ENCODE measurements at regions not wholly inside any gene's neighbourhood (a gene's known extent, or its start where the extent isn't known, plus 50 kb on each side); places are given as distances from the start of the nearest gene placed in this dataset.

DNA sequence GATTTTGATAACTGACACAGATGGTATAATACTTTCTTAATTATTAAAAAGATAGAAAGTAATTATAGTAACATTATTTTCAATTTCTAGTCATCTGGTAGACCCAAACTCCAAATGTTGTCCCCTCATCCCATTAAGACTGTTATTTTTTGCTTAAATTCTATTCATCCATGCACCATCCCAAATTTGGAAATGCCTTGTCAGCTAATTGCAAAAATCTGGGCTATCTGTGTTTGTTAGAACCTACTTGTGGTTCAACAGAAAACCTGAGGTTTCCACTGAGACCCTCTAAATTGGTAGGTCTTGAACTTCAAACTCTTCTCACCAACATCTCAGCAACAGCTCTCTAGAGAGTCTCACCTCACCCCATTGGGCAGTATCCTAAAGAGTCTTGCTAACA, 172.2 kb upstream of the ADGRL3 start:
- no peak for DNase-seq (ENCODE audit: low spot score)
- no peak overlapping the region for H3K27ac ChIP-seq
- TF ChIP-seq, protein P1, sequence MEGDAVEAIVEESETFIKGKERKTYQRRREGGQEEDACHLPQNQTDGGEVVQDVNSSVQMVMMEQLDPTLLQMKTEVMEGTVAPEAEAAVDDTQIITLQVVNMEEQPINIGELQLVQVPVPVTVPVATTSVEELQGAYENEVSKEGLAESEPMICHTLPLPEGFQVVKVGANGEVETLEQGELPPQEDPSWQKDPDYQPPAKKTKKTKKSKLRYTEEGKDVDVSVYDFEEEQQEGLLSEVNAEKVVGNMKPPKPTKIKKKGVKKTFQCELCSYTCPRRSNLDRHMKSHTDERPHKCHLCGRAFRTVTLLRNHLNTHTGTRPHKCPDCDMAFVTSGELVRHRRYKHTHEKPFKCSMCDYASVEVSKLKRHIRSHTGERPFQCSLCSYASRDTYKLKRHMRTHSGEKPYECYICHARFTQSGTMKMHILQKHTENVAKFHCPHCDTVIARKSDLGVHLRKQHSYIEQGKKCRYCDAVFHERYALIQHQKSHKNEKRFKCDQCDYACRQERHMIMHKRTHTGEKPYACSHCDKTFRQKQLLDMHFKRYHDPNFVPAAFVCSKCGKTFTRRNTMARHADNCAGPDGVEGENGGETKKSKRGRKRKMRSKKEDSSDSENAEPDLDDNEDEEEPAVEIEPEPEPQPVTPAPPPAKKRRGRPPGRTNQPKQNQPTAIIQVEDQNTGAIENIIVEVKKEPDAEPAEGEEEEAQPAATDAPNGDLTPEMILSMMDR (conservative IDR thresholded peaks at IDR 0.05; ENCODE audit: low read depth) = no peak
- ChIA-PET POLR2A (ENCODE audit: low non-redundant PET) (no interaction called here), CTCF (no interaction called here)

DNA sequence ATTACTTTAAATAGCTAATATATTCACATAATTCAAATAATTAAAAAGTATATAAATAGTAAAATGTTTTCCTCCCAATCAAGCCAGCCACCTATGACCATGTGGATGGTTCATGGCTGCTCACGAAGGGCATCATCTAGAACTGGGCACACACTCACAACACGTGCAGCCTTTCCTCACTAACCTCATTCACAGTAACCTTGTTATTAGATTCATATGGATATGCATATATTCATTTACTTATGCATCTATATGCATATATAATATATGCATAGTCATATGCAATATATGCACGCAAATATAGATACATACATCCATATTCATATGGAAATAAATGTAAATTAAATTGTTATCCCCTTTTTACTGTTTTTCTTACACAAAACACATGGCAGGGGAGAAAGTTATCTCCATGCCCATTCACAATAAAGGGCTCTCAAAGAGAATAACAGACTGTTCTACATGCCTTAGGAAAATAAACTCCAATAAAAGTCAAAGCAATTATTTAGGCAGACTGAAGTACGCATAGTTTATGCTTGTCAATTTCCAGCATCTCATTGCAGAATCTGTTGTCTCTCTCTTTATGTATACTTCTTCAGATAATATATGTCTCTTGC, 163.9 kb upstream of the ADGRL3 start:
- CTCF ChIA-PET = no interaction called here
- no peak overlapping the region for H3K27ac ChIP-seq
- POLR2A ChIA-PET (ENCODE audit: low non-redundant PET) = no interaction called here
- TF ChIP-seq, protein P1 (conservative IDR thresholded peaks at IDR 0.05; ENCODE audit: low read depth) = no peak
- no peak for DNase-seq (ENCODE audit: low spot score)

DNA sequence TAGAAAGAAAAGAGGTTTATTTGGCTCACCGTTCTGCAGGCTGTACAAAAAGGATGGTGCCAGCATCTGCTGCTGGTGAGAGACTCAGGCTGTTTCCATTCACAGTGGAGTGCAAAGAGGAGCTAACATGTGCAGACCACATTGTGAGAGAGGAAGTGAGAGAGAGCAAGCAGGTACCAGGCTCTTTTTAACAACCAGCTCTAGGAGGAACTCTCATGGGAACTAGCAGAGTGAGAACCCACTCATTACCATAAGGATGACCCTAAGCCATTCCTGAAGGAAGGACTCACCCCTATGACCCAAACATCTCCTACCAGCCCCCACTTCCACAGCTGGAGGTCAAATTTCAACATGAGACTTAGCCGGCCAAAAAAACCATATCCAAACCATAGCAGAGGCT, 158.6 kb upstream of the ADGRL3 start:
- ChIA-PET CTCF (interaction anchor here (0.6 kb wide), 1 partner anchor 398 kb away, joined by 3 read pairs; no protein-coding TSS in a partner anchor), POLR2A (ENCODE audit: low non-redundant PET) (no interaction called here)
- TF ChIP-seq, protein P1 (conservative IDR thresholded peaks at IDR 0.05; ENCODE audit: low read depth) = no peak
- H3K27ac ChIP-seq = no peak overlapping the region
- no peak for DNase-seq (ENCODE audit: low spot score)

DNA sequence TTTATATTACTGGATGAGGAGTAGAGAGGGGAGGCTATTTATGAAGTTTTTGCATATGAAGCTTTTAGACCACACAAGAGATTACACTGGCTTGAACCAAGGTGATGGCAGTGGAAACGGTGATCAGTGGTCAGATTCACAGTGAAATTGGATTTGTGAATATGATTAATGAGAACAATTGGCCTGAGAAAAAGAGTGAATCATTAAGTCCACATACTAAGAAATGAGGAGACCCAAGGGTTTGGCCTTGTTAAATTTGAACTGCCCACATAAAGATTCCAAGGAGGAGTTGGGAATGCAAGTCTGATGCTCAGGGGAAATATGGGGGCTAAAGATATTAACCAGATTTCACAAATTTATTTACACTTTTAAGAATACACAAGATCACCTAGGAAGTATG, 155.3 kb upstream of the ADGRL3 start:
- H3K27ac ChIP-seq = no peak overlapping the region
- CTCF ChIA-PET = no interaction called here
- POLR2A ChIA-PET (ENCODE audit: low non-redundant PET) = no interaction called here
- DNase-seq (ENCODE audit: low spot score) = no peak
- TF ChIP-seq, protein P1 (conservative IDR thresholded peaks at IDR 0.05; ENCODE audit: low read depth) = no peak

DNA sequence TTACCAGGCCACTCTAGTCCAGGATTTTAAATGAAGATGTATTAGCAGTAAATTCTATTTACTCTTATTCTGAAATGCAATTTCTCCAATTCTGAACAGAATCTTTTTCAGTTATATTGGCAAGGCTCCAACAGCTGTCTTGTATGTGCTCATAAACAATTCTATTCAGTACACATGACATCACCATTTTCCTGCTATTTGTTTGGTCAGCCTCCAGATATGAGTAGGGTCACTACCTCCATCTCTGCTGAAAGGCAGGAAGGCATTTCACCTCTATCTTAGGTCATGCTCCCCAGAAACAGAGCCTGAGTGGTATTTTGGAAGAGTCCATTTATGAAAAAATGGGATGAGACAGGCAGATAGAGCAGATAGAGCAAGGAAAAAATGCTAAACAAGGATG, 151.1 kb upstream of the ADGRL3 start:
- POLR2A ChIA-PET (ENCODE audit: low non-redundant PET) = no interaction called here
- CTCF ChIA-PET = no interaction called here
- TF ChIP-seq, protein P1 (conservative IDR thresholded peaks at IDR 0.05; ENCODE audit: low read depth) = no peak
- H3K27ac ChIP-seq = no peak overlapping the region
- DNase-seq (ENCODE audit: low spot score) = no peak

DNA sequence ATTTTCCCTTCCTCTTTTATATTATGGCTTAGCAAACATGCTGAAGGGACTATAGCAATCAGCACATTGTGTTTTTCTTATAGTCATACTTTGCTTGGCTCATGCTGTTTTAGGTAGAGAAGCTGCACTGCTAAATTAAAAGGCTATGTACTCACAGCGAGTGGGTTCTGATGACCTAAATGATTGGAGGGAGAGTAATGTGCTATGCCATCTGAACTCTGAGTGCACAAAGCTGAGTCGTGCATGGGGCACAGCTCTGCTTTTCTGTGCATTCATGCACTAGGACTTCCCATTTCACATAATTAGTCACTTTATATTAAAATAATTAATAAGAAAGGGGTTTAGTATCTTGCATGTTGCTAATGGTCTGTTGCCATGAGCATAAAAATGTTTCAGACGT, 132.7 kb upstream of the ADGRL3 start:
- TF ChIP-seq, protein P1 (conservative IDR thresholded peaks at IDR 0.05; ENCODE audit: low read depth) = no peak
- ChIA-PET CTCF (no interaction called here), POLR2A (ENCODE audit: low non-redundant PET) (no interaction called here)
- H3K27ac ChIP-seq = no peak overlapping the region
- DNase-seq (ENCODE audit: low spot score) = no peak

Measured in RWPE1 (cell line).